LNCAP (cell line): ENCODE measurements at regions not wholly inside any gene's neighbourhood (a gene's known extent, or its start where the extent isn't known, plus 50 kb on each side); places are given as distances from the start of the nearest gene placed in this dataset.

ENCODE experiments used
- TF ChIP-seq, protein P1 (sequence below): fragments of 450-650 bp; IDR thresholded peaks from 2 replicates; pipeline ENCODE4 v1.5.1; 2017; ENCODE audit warnings: mild to moderate bottlenecking

DNA sequence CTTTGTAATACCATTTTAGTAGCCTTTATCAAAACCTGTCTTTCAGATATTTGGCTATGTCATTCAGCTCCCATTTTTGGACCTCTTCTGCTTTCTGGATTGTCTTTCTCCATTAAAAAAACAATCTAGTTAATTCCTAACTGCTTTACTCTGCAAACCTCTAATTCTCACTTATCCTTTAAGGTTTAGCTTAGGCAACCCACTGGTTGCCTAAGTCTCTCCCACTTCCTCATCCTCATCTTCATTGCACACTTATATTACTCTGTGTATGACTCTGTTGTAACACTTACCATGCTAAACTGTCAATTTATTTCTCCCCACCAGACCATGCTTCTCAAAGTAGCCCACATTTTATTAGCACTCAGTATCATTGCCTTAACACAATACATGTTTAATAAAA lies 205.0 kb upstream of the DMRTA1 start:
- TF ChIP-seq, protein P1, sequence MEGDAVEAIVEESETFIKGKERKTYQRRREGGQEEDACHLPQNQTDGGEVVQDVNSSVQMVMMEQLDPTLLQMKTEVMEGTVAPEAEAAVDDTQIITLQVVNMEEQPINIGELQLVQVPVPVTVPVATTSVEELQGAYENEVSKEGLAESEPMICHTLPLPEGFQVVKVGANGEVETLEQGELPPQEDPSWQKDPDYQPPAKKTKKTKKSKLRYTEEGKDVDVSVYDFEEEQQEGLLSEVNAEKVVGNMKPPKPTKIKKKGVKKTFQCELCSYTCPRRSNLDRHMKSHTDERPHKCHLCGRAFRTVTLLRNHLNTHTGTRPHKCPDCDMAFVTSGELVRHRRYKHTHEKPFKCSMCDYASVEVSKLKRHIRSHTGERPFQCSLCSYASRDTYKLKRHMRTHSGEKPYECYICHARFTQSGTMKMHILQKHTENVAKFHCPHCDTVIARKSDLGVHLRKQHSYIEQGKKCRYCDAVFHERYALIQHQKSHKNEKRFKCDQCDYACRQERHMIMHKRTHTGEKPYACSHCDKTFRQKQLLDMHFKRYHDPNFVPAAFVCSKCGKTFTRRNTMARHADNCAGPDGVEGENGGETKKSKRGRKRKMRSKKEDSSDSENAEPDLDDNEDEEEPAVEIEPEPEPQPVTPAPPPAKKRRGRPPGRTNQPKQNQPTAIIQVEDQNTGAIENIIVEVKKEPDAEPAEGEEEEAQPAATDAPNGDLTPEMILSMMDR = no peak

GRCh38 chr9:22244139-22245011 lies 202.2 kb upstream of the DMRTA1 start:
- TF ChIP-seq, protein P1 = peak; percentile 66

DNA sequence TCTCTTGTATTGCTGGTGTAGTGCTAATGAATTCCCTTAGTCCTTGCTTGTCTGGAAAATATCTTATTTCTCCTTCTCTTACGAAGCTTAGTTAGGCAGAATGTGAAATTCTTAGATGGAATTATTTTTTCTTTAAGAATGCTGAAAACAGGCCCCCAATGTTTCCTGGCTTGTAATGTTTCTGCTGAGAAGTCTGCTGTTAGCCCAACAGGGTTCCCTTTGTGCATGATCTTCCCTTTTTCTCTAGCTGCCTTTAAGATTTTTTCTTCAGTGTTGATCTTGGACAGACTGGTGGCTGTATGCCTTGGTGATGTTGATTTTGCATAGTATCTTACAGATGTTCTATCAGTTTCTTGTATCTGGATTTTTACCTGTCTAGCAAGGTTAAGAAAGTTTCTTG lies 191.3 kb upstream of the DMRTA1 start:
- TF ChIP-seq, protein P1 = no peak

DNA sequence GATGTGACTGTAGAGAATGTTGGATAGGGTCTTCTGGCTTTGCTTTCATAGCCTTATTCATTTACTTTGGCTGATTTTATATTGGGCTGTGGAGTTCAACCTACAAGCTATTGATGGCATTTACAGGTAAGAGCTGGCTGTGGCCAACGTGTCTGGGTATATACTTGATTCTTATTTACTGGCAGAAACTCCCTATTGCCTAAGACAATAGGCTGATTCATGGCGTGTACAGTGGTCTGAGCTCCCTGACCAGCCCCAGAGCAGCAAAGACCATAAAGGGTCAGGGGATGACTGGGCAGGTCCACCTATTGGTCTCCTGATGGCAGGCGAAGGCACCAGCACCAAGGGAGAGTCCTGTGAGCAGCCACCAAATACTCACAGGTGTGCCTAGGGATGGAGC lies 190.2 kb upstream of the DMRTA1 start:
- TF ChIP-seq, protein P1 = no peak

DNA sequence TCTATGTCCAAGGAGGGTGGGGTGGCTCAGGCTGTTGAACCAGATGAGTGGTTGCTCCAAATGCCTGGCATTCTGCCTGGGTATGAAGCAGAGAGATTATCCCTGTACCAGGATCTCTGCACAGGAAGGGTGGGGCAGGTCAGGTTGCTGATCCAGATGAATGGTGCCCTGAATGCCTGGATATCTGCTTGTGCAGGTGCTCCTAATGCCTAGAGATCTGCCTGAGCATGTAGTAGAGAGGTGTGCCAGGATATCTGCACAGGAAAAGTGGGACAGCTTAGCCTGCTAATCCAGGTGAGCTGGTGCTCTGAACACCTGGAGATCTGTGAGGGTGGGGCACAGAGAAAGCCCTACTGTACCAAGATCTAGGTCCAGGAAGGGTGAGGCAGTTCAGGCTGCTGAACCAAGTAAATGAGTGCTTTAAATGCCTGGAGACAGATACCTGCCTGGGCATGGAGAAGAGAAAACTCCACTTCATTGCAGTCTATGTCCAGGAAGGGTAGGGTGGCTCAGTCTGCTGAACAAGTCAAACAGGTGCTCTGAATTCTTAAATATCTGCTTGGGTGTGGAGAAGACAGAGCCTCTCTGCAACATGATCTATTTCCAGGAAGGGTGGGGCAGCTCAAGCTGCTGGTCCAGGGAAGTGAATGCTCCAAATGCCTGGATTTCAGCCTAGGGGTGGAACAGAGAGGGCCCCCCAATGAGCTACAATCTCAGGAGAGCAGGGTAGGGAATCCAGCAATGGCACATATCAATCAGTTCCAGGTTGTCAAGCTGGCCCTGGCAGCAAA lies 189.4 kb upstream of the DMRTA1 start:
- TF ChIP-seq, protein P1 = no peak

DNA sequence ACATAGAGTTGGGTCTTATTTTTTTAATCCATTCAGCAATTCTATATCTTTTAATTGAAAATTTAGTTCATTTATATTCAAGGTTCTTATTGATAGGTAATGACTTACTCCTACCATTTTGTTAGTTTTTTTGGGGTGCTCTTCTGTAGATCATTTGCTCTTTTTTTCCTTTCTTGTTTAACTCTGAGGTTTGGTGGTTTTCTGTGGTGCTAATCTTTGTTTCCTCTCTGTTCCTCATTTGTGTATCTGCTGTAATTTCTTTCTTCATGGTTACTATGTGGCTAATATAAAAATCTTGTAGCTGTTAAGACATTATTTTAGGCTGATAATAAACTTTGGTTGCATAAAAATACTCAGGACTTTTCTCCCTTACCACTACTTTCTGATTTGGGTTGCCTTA lies 181.6 kb upstream of the DMRTA1 start:
- TF ChIP-seq, protein P1 = no peak

DNA sequence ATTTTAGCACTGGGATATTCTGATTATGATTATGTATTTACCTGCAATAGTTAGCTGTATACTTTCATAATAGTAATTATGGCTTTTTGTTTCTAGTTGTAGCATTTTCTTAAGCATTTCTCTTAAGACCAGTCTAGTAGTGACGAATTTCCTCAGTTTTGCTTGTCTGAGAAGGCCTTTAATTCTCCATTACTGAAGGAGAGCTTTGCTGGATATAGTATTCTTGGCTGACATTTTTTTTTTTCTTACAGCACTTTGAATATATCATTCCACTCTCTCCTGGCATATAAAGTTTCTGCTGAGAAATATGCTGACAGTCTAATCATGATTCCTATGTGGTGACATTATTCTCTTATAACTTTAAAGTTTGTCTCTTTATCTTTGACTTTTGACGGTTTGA lies 181.1 kb upstream of the DMRTA1 start:
- TF ChIP-seq, protein P1 = no peak
